Skeletal muscle tissue (tissue), 3 donors: ENCODE measurements at regions not wholly inside any gene's neighbourhood (a gene's known extent, or its start where the extent isn't known, plus 50 kb on each side); places are given as distances from the start of the nearest gene placed in this dataset.

ENCODE experiments used
- H3K27ac ChIP-seq: one replicate; pipeline ENCODE4 v1.7.0; 2013; ENCODE audit warnings: mild to moderate bottlenecking, low read depth, low read length, inconsistent platforms
- H3K27me3 ChIP-seq, 3 donors: one replicate each; pipeline ENCODE4 v1.7.0; 2013; ENCODE audit warnings: low read length in 3 of 3; ENCODE audit not compliant: control insufficient read depth in 3 of 3, insufficient read depth in 3 of 3
- H3K36me3 ChIP-seq, 3 donors: one replicate each; pipeline ENCODE4 v1.7.0; 2013; ENCODE audit warnings: low read length in 3 of 3; ENCODE audit not compliant: control insufficient read depth in 3 of 3, insufficient read depth in 3 of 3
- H3K4me1 ChIP-seq, 3 donors: one replicate each; pipeline ENCODE4 v1.7.0; 2013; ENCODE audit warnings: low read length in 3 of 3, mild to moderate bottlenecking in 3 of 3; ENCODE audit not compliant: control insufficient read depth in 3 of 3, insufficient read depth in 3 of 3
- H3K4me3 ChIP-seq, 3 donors: one replicate each; pipeline ENCODE4 v1.7.0; 2013; ENCODE audit warnings: low read length in 3 of 3
- H3K9ac ChIP-seq, 3 donors: one replicate each; pipeline ENCODE4 v1.7.0; 2013; ENCODE audit warnings: low read length in 3 of 3, mild to moderate bottlenecking in 3 of 3, moderate library complexity in 2 of 3, low read depth in 1 of 3
- H3K9me3 ChIP-seq, 3 donors: one replicate each; pipeline ENCODE4 v1.7.0; 2013; ENCODE audit warnings: low read length in 3 of 3; ENCODE audit not compliant: control insufficient read depth in 3 of 3
- donor health status: Osteomylitis.

GRCh38 chr4:123116412-123116811 lies 194.0 kb upstream of the NUDT6 start:
- Histone ChIP-seq H3K27ac (no peak overlapping the region), H3K9me3 (no peaks in the 10 kb centered on the region), H3K36me3 (no peaks in the 10 kb centered on the region), H3K9ac (no peak overlapping the region), H3K4me3 (no peak overlapping the region), H3K27me3 (no peaks in the 10 kb centered on the region), H3K4me1 (no peaks in the 10 kb centered on the region)

- no peak overlapping the region for H3K27ac ChIP-seq
- H3K9me3 ChIP-seq = no peaks in the 10 kb centered on the region
- no peak overlapping the region for H3K4me3 ChIP-seq
- no peaks in the 10 kb centered on the region for H3K27me3 ChIP-seq
- H3K36me3 ChIP-seq = no peaks in the 10 kb centered on the region
- H3K9ac ChIP-seq = no peak overlapping the region
- H3K4me1 ChIP-seq = no peaks in the 10 kb centered on the region
Measured at GRCh38 chr4:123120473-123120872, 198.1 kb upstream of the NUDT6 start.

- Histone ChIP-seq H3K4me1 (no peaks in the 10 kb centered on the region), H3K27me3 (no peaks in the 10 kb centered on the region), H3K27ac (no peak overlapping the region), H3K4me3 (no peak overlapping the region), H3K9ac (no peak overlapping the region), H3K36me3 (no peaks in the 10 kb centered on the region), H3K9me3 (no peaks in the 10 kb centered on the region)
Measured at GRCh38 chr4:123121241-123121907, 199.0 kb upstream of the NUDT6 start.

- Histone ChIP-seq H3K27me3 (no peaks in the 10 kb centered on the region), H3K9ac (no peak overlapping the region), H3K36me3 (no peaks in the 10 kb centered on the region), H3K9me3 (no peaks in the 10 kb centered on the region), H3K4me1 (no peaks in the 10 kb centered on the region), H3K4me3 (no peak overlapping the region), H3K27ac (no peak overlapping the region)
Measured at GRCh38 chr4:123125477-123125876, 203.1 kb upstream of the NUDT6 start.

DNA sequence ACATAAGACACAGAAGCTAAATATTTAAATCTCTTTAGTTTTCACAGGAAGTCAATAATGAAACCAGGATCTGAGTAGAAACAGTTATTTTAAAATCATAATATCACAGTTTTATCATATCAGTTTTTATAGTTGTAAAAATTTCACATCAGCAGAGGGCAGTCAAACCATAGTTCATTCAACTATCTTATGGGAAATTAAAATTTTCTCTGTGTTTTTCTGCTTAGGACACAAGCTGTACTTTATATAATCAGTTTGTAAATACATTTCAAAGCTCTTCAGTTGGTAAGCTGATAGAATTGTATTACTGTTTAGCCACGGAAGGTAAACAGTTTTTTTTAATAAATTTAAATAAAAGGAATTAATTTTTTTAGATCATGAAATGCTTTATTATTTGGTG lies 204.8 kb upstream of the NUDT6 start:
- no peaks in the 10 kb centered on the region for H3K4me1 ChIP-seq
- no peaks in the 10 kb centered on the region for H3K36me3 ChIP-seq
- no peaks in the 10 kb centered on the region for H3K9me3 ChIP-seq
- H3K27ac ChIP-seq = no peak overlapping the region
- H3K4me3 ChIP-seq = no peak overlapping the region
- H3K27me3 ChIP-seq = no peaks in the 10 kb centered on the region
- no peak overlapping the region for H3K9ac ChIP-seq

- no peak overlapping the region for H3K9ac ChIP-seq
- no peak overlapping the region for H3K4me3 ChIP-seq
- no peak overlapping the region for H3K27ac ChIP-seq
- no peaks in the 10 kb centered on the region for H3K9me3 ChIP-seq
- H3K27me3 ChIP-seq = no peaks in the 10 kb centered on the region
- H3K4me1 ChIP-seq = no peaks in the 10 kb centered on the region
- no peaks in the 10 kb centered on the region for H3K36me3 ChIP-seq
Measured at GRCh38 chr4:123127875-123128274, 205.5 kb upstream of the NUDT6 start.

DNA sequence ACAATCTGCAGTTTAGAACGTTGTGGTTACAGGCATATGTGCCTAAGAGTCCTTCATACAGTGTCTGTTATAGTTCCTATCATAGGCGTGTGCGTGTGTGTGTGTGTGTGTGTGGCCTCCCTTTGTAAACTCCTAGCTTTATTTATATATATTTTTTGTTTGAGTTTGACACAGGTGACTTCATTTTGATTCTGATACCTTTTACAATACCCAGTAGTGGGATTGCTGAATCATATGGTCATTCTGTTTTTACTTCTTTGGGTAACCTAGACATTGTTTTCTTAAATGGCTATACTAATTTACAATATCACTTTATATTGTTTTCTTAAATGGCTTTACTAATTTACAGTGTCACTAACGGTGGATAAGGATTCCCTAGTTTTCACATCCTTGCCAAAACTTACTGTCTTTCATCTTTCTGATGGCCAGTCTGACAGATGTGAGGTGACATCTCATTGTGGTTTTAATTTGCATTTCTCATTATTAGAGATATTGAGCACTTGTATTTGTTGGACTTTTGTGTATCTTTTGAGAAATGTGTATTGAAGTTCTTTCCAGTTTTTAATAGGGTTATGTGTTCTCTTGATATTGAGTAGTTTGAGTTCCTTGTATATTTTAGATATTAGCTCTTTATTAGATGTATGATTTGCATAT lies 211.1 kb upstream of the NUDT6 start:
- H3K9me3 ChIP-seq = no peaks in the 10 kb centered on the region
- no peak overlapping the region for H3K27ac ChIP-seq
- no peak overlapping the region for H3K9ac ChIP-seq
- no peak overlapping the region for H3K4me3 ChIP-seq
- no peaks in the 10 kb centered on the region for H3K36me3 ChIP-seq
- no peaks in the 10 kb centered on the region for H3K27me3 ChIP-seq
- H3K4me1 ChIP-seq = no peaks in the 10 kb centered on the region

GRCh38 chr4:123144616-123145015 lies 222.2 kb upstream of the NUDT6 start:
- H3K9me3 ChIP-seq = no peaks in the 10 kb centered on the region
- no peak overlapping the region for H3K27ac ChIP-seq
- no peaks in the 10 kb centered on the region for H3K36me3 ChIP-seq
- no peaks in the 10 kb centered on the region for H3K27me3 ChIP-seq
- no peaks in the 10 kb centered on the region for H3K4me1 ChIP-seq
- H3K9ac ChIP-seq = no peak overlapping the region
- H3K4me3 ChIP-seq = no peak overlapping the region

DNA sequence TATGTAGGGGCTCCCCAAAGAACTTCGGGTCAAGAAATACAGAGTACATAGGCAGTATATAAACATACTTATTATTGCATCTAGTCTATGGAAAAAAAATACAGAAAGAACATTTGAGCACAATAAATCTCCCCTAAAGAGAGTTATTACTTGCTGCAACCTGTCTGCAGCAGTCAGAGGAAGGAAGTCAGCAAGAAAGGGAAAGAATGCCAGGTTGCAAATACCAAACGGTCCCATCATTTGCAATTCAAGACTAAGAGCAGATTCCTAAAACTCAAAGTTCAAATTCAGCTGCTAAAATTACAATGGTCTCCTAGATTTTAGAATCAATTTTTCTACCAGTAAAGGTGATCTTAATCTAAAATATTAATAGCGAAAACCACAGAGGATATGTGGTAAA lies 236.2 kb upstream of the NUDT6 start:
- Histone ChIP-seq H3K4me3 (no peak overlapping the region), H3K9ac (no peak overlapping the region), H3K27me3 (no peaks in the 10 kb centered on the region), H3K4me1 (no peaks in the 10 kb centered on the region), H3K27ac (no peak overlapping the region), H3K9me3 (no peaks in the 10 kb centered on the region), H3K36me3 (no peaks in the 10 kb centered on the region)

DNA sequence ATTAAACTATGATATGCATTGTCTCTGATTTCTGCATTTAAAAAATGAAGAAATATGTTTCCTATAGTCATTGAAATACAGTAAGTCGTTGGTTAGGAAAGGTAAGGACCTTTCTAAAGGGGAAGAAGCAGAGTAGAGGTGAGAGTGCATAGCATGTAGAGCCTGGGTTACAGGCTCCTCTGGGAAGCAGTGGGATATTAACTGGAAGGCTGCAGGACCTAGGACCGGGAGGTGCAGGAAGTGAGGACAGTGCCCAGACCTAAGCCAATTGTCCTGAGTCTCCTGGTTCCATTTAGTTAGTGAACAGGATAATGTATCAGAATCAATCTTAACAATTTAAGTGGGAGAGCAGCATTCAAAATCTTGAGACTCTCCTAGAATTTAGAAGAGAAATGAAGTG lies 237.1 kb upstream of the NUDT6 start:
- Histone ChIP-seq H3K4me1 (no peaks in the 10 kb centered on the region), H3K36me3 (no peaks in the 10 kb centered on the region), H3K4me3 (no peak overlapping the region), H3K27ac (no peak overlapping the region), H3K9me3 (no peaks in the 10 kb centered on the region), H3K9ac (no peak overlapping the region), H3K27me3 (no peaks in the 10 kb centered on the region)
